ENCODE measurements at regions not wholly inside any gene's neighbourhood (a gene's known extent, or its start where the extent isn't known, plus 50 kb on each side); places are given as distances from the start of the nearest gene placed in this dataset.
"Not testable (repeated sequence)": the region's sequence is repeated elsewhere in the genome, so short reads cannot be mapped to it uniquely, and the experiment has no call there.

GRCh38 chr18:79579807-79580497, 99.7 kb upstream of the CTDP1 start:
- DNase-seq, result no peak

- no peak for DNase-seq
Observed at GRCh38 chr18:79580498-79581171, 99.0 kb upstream of the CTDP1 start.

- no peak for DNase-seq
Observed at GRCh38 chr18:79581406-79581805, 98.2 kb upstream of the CTDP1 start.

GRCh38 chr18:79581911-79582310, 97.7 kb upstream of the CTDP1 start:
- no peak for DNase-seq

GRCh38 chr18:79582978-79583377, 96.6 kb upstream of the CTDP1 start:
- no peak for DNase-seq

GRCh38 chr18:79583426-79583825, 96.2 kb upstream of the CTDP1 start:
- DNase-seq, result no peak

GRCh38 chr18:79583984-79584401, 95.6 kb upstream of the CTDP1 start:
- no peak for DNase-seq

GRCh38 chr18:79584491-79585394, 94.9 kb upstream of the CTDP1 start:
- no peak for DNase-seq

GRCh38 chr18:79585395-79586370, 93.9 kb upstream of the CTDP1 start:
- DNase-seq, result no peak

GRCh38 chr18:79586436-79587225, 93.0 kb upstream of the CTDP1 start:
- no peak for DNase-seq

GRCh38 chr18:79587226-79587741, 92.3 kb upstream of the CTDP1 start:
- no peak for DNase-seq

- DNase-seq, result no peak
Observed at GRCh38 chr18:79587779-79588635, 91.6 kb upstream of the CTDP1 start.

GRCh38 chr18:79588636-79589481, 90.7 kb upstream of the CTDP1 start:
- peak; percentile 92 for DNase-seq

GRCh38 chr18:79589601-79590091, 90.0 kb upstream of the CTDP1 start:
- no peak for DNase-seq

- no peak for DNase-seq
Observed at GRCh38 chr18:79590191-79591031, 89.2 kb upstream of the CTDP1 start.

- no peak for DNase-seq
Observed at GRCh38 chr18:79591032-79591308, 88.6 kb upstream of the CTDP1 start.

- not testable (repeated sequence) for DNase-seq
Observed at GRCh38 chr18:79592684-79593083, 86.9 kb upstream of the CTDP1 start.

- DNase-seq, result no peak
Observed at GRCh38 chr18:79595876-79596374, 83.7 kb upstream of the CTDP1 start.

All from fibroblast of skin of abdomen (primary cell).